HG03457 (cell line): ENCODE measurements at regions not wholly inside any gene's neighbourhood (a gene's known extent, or its start where the extent isn't known, plus 50 kb on each side); places are given as distances from the start of the nearest gene placed in this dataset.

Experiments used
- ATAC-seq: cut with Tn5 transposase; IDR thresholded peaks from one replicate; pipeline ENCODE4 v1.9.1; 2021; ENCODE audit warnings: moderate number of reproducible peaks; ENCODE audit not compliant: unreplicated experiment

DNA sequence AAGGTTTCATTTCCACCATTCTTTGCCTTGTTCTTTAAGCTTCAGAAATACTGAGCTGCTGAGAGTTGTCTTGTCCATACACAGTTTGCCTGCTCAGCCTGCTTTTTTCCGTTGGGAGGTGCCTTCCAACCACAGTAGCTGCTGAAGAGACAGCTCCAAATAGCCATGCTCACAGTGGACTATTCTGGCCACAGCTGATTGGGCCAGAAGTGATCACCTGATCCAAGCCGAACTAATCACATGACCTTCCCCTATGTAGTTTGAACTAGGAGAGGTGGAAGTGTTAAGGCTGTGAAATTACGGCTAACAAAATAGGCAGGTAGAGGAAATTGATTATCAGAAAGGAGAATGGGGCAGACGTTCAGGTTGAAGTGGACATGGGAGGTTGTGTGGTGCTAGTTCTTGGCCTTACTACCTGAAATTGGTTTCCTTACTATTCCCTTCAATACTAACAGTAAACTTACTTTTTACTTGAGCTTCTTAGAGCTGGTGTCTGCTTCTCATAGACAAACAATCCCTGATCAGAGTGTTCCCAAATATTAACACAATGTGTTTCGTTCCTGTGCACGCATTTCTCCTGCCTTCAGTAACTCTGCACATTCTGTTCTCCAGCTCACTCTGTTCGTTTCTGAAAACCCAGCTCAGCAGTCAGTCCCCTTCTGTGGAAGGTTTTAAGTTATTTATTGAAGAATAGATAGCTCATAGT is 136.1 kb downstream of the RWDD3 start:
- no peak for ATAC-seq

- ATAC-seq: no peak
Measured at GRCh38 chr1:95370691-95371562, 136.9 kb downstream of the RWDD3 start.

- no peak for ATAC-seq
Measured at GRCh38 chr1:95371666-95372282, 137.8 kb downstream of the RWDD3 start.

- ATAC-seq: no peak
Measured at GRCh38 chr1:95375174-95375573, 141.2 kb downstream of the RWDD3 start.

GRCh38 chr1:95380909-95381308 is 146.9 kb downstream of the RWDD3 start:
- no peak for ATAC-seq

GRCh38 chr1:95382000-95382786 is 148.2 kb downstream of the RWDD3 start:
- no peak for ATAC-seq

DNA sequence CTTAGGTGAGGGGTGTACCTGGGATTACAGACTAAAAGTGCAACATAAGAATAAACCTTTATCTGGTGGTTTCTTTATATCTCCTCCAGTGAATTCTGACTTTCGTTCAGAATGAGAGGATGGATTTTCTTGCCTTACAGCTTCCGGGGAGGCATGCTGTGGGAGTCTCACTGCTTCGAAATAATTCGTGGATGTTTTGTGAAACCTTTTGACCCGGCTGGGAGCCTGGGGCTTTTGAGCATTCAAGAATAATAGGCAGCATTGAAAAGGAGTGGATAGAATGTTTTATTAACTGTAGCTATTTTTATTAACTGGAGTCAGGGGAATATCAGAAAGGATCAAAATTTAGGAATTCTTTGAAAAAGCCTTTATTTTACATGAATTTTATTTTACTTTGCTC is 149.1 kb downstream of the RWDD3 start:
- no peak for ATAC-seq

GRCh38 chr1:95384567-95384966 is 150.6 kb downstream of the RWDD3 start:
- ATAC-seq: no peak

DNA sequence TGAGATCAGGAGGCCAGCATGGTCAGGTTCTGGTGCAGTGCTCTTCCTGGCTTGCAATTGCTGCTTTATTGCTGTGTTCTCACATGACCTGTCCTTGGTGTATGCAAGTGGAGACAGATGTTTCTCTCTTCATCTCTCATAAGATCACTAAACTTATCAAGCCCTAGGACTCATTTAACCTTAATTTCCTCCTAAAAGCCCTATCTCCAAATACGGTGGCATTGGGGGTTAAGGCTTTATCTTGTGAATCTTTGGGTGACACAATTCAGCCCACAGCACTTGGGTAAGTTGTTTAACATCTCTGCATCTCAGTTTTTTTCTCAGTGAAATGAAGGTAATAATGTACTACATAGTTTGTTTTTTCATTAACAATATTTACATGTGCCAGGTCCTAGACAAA is 152.4 kb downstream of the RWDD3 start:
- ATAC-seq: no peak

GRCh38 chr1:95386915-95387314 is 152.9 kb downstream of the RWDD3 start:
- ATAC-seq: no peak

- ATAC-seq: no peak
Measured at GRCh38 chr1:95388031-95388430, 154.0 kb downstream of the RWDD3 start.

GRCh38 chr1:95393434-95393833 is 159.4 kb downstream of the RWDD3 start:
- no peak for ATAC-seq

GRCh38 chr1:95396557-95396956 is 162.5 kb downstream of the RWDD3 start:
- no peak for ATAC-seq

DNA sequence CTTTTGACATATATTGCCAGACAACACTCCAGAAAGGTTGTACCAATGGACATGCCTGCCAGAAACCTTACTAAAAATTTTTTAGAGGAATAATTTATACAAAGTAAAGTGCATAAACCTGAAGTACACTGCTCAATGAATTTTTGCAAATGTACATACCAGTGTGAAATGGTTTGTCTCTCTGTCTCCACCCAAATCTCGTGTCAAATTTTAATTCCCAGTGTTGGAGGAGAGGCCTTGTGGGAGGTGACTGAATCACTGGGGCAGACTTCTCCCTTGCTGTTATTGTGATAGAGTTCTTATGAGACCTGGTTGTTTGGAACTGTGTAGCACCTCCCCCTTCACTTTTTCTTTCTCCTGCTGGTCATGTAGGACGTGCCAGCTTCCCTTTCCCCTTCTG is 168.8 kb downstream of the RWDD3 start:
- ATAC-seq: no peak

- ATAC-seq: no peak
Measured at GRCh38 chr1:95406279-95406678, 172.3 kb downstream of the RWDD3 start.

DNA sequence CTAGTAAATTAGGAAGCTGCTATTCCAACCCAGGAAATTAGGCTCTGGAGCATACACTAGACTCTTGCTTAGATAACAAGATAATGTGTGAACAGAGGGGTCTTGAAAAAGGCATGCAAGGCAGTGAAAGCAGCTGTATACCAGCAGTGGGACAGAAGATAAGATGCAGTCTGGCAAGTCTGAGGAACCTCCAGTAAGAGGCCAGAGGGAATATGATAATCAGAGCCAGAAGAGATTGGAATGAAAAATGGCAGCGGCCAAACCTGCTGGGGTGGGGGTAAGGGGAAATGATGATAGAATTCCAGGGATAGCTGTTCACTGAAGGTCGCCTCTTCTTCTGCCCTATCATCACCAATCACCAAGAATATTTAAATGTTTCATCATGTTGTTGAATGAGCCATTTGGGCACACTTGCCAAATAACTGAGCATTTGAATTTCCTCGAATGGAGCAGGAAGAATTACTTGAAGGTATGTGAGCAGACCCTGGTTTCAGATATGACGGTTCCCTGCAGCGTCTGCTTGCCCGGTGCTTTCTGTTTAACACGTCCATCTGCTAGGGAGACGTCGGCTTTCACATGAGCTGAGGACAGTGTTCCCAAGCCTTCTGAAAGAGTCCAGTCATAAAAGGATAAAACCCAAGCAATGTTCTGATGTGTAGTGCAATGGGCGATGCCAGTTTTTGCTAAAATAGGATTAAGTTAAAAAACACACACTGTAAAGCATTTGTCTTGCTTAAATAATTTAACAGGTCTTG is 173.3 kb downstream of the RWDD3 start:
- ATAC-seq: no peak

- ATAC-seq: no peak
Measured at GRCh38 chr1:95407886-95408291, 173.9 kb downstream of the RWDD3 start.

GRCh38 chr1:95408507-95409136 is 174.6 kb downstream of the RWDD3 start:
- ATAC-seq: no peak

GRCh38 chr1:95409276-95409675 is 175.3 kb downstream of the RWDD3 start:
- ATAC-seq: no peak

- ATAC-seq: no peak
Measured at GRCh38 chr1:95409901-95410300, 175.9 kb downstream of the RWDD3 start.
